Epithelial cell of esophagus (primary cell): ENCODE measurements at regions not wholly inside any gene's neighbourhood (a gene's known extent, or its start where the extent isn't known, plus 50 kb on each side); places are given as distances from the start of the nearest gene placed in this dataset.

Experiments
- DNase-seq: peaks from one replicate; pipeline ENCODE4 v3.0.0; 2010; ENCODE audit warnings: low read depth
- H3K4me3 ChIP-seq: 2 replicates; pipeline ENCODE4 v1.5.1; 2011; ENCODE audit warnings: mild to moderate bottlenecking, low read length, control low read depth
- CTCF ChIP-seq: IDR thresholded peaks from 2 replicates; pipeline ENCODE4 v1.5.1; 2011; ENCODE audit warnings: low read depth, mild to moderate bottlenecking, low read length, control low read depth, inconsistent platforms; ENCODE audit not compliant: insufficient read depth; ENCODE audit errors: missing control alignments

GRCh38 chr1:87583459-87583858 lies 254.8 kb downstream of the LMO4 start:
- no peak for DNase-seq
- H3K4me3 ChIP-seq = no peak overlapping the region
- no peak for TF ChIP-seq CTCF

- H3K4me3 ChIP-seq = no peak overlapping the region
- no peak for DNase-seq
- no peak for TF ChIP-seq CTCF
Observed at GRCh38 chr1:87584586-87584985, 255.9 kb downstream of the LMO4 start.

- DNase-seq = no peak
- no peak overlapping the region for H3K4me3 ChIP-seq
- TF ChIP-seq CTCF = no peak
Observed at GRCh38 chr1:87586501-87586900, 257.8 kb downstream of the LMO4 start.

- DNase-seq = no peak
- no peak overlapping the region for H3K4me3 ChIP-seq
- TF ChIP-seq CTCF = no peak
Observed at GRCh38 chr1:87588495-87588894, 259.8 kb downstream of the LMO4 start.

GRCh38 chr1:87591492-87591891 lies 262.8 kb downstream of the LMO4 start:
- no peak for TF ChIP-seq CTCF
- no peak for DNase-seq
- no peak overlapping the region for H3K4me3 ChIP-seq

- H3K4me3 ChIP-seq = no peak overlapping the region
- no peak for DNase-seq
- no peak for TF ChIP-seq CTCF
Observed at GRCh38 chr1:87592156-87592555, 263.5 kb downstream of the LMO4 start.

GRCh38 chr1:87594736-87595383 lies 266.2 kb downstream of the LMO4 start:
- TF ChIP-seq CTCF = no peak
- H3K4me3 ChIP-seq = no peak overlapping the region
- no peak for DNase-seq
